T-helper 2 cell treated with Interferon-gamma antibody and Interleukin-4, amounts not matched to agents 100 ng/mL and 5 ng/mL, for 36 hours (primary cell): ENCODE measurements at regions not wholly inside any gene's neighbourhood (a gene's known extent, or its start where the extent isn't known, plus 50 kb on each side); places are given as distances from the start of the nearest gene placed in this dataset.

Experiments
- intact Hi-C: fragments of 100-400 bp; cut with micrococcal nuclease; formaldehyde crosslinking; loops from one replicate; pipeline ENCODE4 v1.15.1; 2023

DNA sequence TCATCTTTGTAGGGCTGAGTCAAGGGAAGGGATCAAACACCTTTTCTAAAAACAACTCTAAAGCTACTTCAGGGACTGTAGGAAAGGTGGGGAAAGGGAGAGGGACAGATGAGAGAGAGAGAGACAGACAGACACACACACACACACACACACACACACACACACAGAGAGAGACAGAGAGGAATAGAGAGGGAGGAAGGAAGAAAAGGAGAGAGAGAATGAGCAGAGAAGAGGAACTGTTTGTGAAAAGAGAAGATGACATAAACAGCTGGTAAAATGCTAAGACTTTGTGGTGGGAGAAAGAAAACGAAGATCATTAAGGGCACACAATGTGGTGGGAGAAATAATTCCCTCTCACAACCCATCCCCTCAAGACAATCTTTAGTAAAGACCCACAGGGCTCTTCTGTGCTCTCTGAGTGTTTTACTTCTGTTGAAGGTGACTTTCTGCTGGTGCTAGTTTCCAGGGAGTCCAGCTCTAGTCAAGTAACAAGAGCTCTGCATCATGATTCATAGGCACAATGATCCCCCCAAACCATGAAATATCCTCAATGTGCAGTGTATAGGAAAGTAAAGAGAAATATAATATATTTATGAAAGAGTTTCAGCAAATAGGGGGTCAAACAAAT lies 77.2 kb upstream of the STK17B start:
- intact Hi-C loops = no loop called here

DNA sequence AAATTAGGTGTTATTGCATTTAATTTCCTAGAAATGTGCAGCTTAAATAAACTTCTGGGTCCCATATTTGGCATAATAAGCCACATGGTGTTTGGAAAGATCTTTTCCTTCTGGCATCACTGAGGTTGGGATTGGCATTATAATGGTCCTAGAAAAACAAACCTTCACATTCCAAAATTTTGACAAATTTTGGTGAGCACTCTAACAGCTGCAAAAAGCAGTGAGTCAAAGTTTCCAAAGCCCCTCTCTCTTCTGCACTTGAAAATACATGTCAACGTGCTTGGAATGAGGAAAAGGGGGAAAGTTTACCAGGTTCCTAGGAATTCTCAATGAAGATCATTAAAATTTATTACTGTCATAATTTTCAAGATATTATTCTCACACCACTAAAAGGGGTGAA lies 77.8 kb upstream of the STK17B start:
- intact Hi-C loops = no loop called here

DNA sequence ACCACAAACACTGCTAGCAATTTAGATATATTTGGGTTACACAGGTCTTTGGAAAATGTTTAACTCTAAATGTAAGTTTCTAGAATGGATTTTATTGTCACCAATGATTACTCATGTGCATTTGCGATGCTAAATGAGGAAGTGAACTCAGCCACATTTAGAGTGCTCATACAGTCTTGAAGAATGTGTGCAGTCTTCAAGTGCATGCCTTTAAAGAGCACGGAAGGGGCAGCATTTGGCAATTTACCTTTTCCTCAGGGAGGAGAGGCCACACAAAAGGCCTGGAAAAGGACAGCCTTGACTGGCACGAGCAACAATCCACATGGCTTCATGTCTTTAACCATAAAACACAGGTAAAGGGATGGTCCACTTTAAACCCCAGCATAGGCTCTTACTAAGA lies 78.5 kb upstream of the STK17B start:
- intact Hi-C loops = loop anchor here (1.0 kb wide), 1 partner anchor 10 kb away; no protein-coding TSS in a partner anchor

DNA sequence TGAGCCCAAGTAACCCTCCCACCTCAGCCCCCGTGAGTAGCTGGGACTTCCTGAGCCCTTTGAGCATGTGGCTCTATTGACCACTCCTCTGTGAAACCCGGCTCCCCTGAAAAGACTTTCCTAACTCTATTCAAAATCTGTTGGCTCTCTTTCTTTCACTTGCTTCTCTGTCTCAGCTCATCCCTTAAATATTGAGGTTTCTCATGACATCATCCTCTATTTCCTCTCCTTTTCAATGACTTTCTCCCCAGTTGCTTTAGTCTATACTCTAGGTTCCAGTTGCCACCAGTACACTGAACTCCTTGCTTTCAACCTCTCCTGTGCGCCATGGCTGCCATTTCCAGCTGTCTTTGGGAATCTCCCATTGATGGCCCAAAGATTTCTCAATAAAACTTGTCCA lies 79.8 kb upstream of the STK17B start:
- intact Hi-C loops = loop anchor here (1.0 kb wide), 1 partner anchor 9 kb away; no protein-coding TSS in a partner anchor

DNA sequence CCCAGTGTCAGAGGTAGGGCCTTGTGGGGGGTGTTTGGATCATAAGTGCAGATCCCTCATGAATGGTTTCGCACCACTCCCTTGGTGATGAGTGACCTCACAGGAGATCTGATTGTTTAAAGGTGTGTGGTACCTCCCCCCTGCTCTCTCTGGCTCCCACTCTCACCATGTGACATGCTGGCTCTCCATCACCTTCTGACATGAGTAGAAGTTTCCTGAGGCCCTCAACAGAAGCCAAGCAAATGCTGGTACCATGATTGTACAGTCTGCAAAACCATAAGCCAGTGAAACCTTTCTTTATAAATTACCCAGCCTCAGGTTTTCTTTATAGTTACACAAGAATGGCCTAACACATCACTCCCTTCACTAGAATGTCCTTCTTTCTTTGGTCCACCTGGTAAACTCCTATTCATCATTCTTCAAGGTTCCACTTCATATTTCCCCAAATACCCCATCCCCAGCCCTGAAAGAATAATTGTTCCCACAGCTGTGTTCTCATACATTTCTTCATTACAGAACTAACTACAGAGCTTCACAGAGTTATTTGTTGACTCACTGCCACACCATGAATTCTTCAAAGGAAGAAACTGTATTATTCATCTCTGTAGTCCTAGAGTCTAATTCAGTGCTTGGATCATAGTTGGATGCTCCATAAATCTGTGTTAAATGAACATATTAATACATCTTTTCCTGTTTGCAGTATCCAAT lies 81.2 kb upstream of the STK17B start:
- intact Hi-C loops = no loop called here

DNA sequence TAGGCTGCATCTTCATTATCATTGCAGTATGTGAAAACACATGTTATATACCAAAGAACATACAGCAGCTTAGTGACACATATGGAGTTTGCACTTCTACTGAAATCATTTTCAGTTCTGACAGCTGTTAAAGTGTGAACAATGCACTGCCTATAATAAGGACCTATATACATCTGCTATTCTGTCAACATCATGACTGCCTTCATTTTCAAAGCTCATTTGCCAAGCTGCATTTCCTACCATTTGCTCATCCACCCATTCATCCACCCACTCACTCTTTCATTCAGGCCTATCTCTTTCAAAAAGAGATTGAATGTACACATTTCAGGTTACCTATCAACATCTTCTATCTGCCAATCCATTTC lies 81.7 kb upstream of the STK17B start:
- intact Hi-C loops = no loop called here

DNA sequence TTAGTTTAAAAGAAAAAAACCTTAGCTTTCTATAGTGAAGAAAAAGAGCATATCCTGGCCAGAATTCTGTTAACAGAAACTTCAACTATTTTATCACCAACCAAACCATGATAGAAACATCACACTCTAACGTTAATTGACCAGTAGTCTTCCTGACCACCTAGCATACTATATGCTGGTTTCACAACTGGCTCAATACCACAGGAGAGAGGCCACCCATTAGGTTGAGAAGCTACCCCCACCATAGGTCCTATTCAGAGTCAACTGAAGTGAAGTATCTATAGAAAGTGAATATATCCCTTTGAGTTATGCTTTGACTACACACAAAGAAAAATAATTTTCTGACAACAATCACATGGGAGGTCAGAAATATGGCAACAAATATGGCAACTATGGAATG lies 85.2 kb upstream of the STK17B start:
- intact Hi-C loops = no loop called here

DNA sequence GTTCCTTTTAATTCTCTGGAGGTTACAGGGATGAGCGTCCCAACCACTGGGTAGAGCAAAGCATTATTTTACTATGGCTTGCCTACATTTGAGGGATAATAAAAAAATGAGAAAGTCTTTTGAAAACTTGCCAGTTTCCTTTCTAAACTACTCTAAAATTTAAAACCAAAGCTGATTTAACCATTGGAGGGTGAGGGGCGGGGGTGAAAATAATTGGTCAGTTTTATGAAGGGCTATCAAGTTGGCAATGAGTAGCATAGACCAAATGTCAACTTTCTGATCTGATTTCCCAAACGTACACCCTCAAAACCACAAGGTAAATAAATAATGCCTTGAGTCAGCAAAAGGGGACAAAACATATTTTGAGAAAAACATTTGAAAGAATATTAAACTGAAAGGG lies 85.7 kb upstream of the STK17B start:
- intact Hi-C loops = no loop called here

DNA sequence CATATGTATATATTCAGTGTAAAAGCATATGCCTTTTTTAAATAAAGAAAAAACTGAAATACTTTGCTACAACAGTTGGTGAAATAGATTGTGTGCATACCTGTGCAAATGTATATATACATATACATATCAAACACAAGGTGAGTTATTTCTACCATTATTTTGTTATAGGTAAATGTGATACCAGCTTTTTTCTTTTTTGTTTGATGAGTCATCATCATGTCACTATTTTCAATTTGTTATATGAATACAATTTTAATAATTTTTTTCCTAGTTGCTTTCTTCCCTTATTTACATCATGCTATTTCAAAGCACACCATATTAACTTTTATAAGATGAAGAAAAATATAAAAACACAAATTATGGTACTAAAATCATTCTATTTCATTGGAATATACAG lies 87.0 kb upstream of the STK17B start:
- intact Hi-C loops = no loop called here

DNA sequence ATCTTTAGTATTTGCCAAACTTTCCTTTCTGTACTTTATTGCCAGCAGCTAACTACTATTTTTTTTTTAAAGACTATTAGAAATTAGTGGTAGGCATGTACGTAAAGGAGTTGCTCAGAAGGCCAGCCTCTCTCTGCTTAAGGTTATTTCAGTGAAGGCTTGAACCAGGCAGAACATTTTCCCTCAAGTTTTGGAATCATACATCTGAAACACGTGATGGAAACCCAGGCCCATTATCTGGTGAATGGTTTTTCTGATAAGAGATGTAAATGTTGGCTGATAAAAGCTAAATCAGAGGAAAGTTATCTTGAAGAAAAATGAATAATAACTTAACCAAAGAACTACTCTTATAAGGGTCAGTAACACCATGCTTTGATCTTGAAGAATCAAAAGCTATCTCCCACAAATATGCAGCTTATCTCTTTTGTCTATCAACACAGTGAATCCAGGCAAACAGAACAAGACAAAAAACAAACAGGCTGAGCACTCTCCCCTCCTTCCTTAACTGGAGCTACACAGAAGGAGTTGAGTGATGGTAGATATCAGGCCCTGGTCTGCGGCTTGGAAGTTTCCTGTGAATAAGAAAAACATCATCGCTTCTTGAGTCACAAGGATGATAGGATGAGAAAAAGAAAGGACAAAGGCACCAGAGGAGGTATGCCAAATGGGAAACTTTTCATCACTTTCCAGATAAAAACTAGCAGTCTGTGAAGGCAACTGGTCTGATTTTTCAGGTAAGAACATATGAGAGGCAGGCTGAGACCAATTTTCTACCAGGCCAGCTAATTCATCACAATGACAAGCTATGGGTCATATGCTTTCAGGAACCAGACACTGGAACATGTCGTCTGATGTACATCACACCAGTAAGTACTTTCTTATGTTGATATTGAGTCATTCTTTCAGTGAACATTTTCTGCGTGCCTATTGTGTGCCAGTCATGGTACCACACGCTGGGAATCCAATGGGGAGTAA lies 88.4 kb upstream of the STK17B start:
- intact Hi-C loops = loop anchor here (1.0 to 10.0 kb wide), 4 partner anchors 9 to 725 kb away; partner anchors contain the start of genes SLC39A10 and STK17B

DNA sequence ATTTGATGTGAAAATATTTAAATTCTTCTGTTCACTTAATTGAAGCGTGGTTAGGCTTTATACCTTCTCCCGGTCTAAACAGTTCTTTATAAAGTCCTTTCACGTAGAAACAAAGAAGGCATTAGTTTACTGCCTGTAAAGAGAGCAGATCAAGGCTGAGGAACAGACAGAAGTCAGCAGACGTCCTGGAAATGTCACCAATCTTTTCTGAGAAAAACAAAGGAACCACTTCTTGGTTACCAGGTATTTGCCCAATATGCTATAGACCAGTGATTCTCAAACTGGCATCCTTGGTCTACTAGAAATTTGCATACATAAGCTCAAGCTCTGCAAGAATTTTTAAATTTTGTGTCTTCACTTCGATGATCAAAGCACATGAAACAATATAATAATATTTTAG lies 89.2 kb upstream of the STK17B start:
- intact Hi-C loops = loop anchor here (1.0 to 10.0 kb wide), 4 partner anchors 10 to 726 kb away; partner anchors contain the start of genes SLC39A10 and STK17B

DNA sequence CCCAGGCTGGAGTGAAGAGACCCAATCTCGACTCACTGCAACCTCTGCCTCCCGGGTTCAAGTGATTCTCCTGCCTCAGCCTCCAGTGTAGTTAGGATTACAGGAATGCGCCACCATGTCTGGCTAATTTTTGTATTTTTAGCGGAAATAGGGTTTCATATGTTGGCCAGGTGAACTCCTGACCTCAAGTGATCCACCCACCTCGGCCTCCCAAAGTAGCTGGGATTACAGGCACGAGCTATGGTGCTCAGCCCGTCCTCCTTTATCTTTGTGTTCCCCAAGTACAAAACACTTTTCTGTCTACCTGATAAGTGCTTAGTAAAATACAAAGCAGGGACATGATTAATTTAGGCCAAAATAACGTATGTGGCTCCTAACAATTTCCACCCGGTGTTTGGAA lies 91.2 kb upstream of the STK17B start:
- intact Hi-C loops = loop anchor here (1.0 to 10.0 kb wide), 7 partner anchors 14 to 728 kb away; partner anchors contain the start of gene SLC39A10

DNA sequence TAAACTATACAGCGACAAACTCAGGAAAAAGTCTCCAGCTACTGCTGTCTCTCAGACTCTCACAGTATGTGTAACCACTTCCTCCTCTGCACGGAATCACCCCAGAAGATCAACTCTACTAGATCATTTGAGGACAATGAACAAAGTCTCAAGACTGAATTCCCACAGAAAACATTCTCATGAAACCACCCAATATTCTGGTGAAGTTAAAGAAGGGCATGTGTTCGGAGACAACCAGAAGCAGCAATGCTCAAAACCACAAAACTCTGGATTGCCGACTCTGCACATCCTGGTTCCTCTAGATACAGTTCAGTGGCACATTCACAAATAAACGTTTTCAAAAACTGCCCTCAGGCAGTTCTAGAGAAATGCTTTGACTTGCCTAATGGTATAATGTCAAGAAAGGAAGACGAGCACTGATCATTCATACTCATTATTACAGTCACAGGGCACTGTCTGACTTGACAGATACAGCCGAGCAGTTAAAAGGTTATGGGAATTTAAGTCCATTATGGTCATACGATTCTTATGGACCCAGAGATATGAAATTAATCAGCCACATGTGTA lies 91.9 kb upstream of the STK17B start:
- intact Hi-C loops = loop anchor here (1.0 to 10.0 kb wide), 7 partner anchors 13 to 728 kb away; partner anchors contain the start of gene SLC39A10

DNA sequence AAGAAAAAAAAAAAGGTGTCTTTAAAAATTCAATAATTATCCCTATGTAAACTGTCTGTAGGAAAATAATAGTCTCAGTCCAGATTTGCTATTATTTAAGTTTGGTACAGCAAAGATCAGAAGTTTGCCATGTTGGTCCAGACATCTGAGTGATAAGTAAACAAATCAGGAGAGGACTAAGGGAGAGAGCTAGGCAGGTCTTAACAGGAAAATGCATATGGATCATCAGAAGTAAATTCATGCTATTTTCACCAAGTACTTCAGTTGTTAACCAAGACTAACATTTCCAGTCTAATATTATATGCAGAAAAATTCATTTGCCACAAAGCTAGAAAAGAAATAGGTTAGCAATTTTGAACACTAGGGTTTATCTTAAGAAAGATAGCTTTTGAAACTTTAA lies 95.0 kb upstream of the STK17B start:
- intact Hi-C loops = loop anchor here (10.0 kb wide), 1 partner anchor 732 kb away; no protein-coding TSS in a partner anchor

DNA sequence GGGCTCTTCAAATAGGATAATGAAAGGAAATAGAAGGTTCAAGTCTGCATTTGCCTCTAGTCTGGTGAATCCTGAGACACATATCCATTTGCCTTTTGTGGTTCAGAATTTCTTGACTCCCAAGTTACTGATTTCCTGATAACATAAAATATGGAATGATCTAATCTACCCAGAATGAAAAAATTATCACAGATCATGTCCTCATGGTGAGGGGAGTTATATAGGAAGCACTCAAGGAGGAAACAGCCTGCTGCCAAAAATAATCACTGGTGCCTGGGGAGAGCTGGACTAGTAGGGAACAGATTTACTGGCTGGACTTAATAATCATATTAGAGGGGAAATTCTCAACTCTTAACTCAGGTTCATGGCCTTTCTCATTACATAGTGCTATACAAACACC lies 95.5 kb upstream of the STK17B start:
- intact Hi-C loops = loop anchor here (10.0 kb wide), 1 partner anchor 732 kb away; no protein-coding TSS in a partner anchor

DNA sequence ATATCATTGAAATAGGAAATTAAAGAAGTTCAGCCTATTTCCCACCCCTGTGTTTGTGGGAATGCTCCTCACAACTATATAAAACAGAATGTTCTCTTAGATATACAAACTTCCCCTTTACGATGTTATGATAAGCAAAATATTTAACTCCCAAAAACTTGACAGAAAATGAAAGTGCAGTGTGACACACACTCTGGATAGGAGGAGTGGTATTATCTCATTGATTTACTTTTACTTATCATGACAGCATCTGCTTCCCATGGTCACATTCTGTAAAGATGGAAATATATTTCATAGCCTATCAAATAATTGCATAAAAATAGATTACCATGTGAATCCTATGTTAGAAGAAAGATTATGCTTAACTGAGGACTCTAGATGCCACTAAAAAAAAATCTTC lies 96.6 kb upstream of the STK17B start:
- intact Hi-C loops = loop anchor here (1.0 to 10.0 kb wide), 2 partner anchors 8 to 733 kb away; no protein-coding TSS in a partner anchor

DNA sequence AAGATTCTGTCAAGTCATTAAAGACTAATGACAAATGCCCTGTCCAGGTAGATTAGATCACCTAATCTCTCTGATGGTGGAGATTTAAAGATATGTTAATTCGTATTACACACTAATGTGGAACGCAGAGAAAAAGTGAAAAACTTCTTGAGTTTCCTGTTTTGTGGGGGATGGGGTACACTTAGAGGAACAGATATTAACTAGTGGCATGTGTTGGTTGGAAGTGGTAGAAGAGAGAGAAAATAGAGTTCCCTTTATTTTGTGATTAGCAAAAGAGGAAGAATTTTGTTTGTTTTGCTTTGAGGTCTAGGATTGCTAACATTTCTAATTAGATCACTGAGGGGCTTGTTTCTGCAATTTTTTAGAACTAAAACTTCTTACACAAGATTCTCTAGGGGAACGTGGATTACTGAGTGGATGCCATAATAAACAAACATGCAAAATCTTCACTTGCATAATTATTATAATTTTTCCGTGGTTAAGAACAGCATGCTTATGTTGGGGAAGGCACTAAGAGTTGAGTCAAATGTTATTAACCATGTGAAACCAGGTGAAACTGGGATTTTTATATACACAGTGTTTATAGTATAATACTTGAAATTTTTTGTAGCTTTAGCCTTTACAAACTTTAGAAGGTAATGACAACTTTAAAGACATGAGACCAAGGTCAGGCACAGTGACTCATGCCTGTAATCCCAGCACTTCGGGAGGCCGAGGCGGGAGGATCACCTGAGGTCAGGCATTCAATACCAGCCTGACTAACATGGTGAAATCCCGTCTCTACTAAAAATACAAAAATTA lies 97.4 kb upstream of the STK17B start:
- intact Hi-C loops = loop anchor here (1.0 to 10.0 kb wide), 2 partner anchors 8 to 734 kb away; no protein-coding TSS in a partner anchor

DNA sequence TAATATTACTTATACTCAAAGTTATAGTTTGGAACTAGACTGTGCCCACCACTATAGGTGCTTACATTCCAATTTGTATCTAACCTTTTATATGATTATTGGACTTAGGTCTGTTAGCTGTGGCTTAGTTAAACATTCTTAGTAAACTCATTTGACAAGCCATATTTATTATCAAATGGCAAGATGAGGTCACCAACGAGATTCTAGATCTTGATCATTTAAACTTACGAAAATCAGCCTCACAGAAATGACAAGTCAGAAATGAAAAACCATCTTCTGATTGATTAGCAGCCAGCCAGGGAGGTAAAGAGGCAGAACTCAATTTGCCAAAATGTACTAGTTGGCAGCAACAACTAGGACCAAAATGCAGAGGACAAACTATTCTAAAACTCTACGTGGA lies 100.4 kb upstream of the STK17B start:
- intact Hi-C loops = no loop called here

DNA sequence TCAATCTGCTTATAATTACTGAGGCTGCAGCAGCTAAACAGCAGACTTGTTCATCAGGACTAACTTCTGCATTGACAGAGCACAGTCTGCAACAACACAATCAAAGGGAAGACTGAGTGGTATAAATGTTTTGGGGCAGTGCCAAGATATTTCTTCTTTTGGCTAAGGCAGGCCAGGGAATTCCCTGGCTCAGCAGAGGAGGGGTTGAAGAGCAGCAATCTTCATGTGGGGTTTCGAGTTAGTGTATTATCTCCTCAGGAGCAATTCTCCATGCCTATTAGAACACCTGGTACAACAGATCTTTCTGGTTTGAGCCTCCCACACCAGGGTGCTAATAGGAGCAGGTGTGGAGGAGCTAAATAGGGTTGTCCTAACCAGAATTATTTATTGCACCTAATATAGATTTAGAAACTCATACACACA lies 103.0 kb upstream of the STK17B start:
- intact Hi-C loops = no loop called here
